BJ (cell line): ENCODE measurements at regions not wholly inside any gene's neighbourhood (a gene's known extent, or its start where the extent isn't known, plus 50 kb on each side); places are given as distances from the start of the nearest gene placed in this dataset.
A peak's percentile ranks its signal among the peaks of the same experiment; 100 is the strongest.

Experiments
- CTCF ChIA-PET: fragments of 350-600 bp; formaldehyde crosslinking; extraction: SDS; loops from one replicate; lab custom pipeline; 2021; ENCODE audit warnings: antibody characterized with exemption, inconsistent platforms; lab: Yijun Ruan, JAX
- POLR2A ChIA-PET: fragments of 300-600 bp; sonication (Branson Sonifier 250); formaldehyde crosslinking; extraction: SDS; loops from one replicate; lab custom pipeline; 2021; ENCODE audit warnings: antibody characterized with exemption; lab: Charles Lee
- DNase-seq: peaks from one replicate; pipeline ENCODE4 v3.0.0-alpha.2; 2011; ENCODE audit warnings: low read depth
- H3K27me3 ChIP-seq: 2 replicates; pipeline ENCODE4 v1.6.0; 2011; ENCODE audit warnings: low read length; ENCODE audit not compliant: control insufficient read depth, insufficient read depth
- H3K36me3 ChIP-seq: 2 replicates; pipeline ENCODE4 v1.5.1; 2011; ENCODE audit warnings: low read length; ENCODE audit not compliant: control insufficient read depth, insufficient read depth
- H3K4me3 ChIP-seq: 2 replicates; pipeline ENCODE4 v1.5.1; 2011; ENCODE audit warnings: low read depth, mild to moderate bottlenecking, control low read depth, low read length
- CTCF ChIP-seq: IDR thresholded peaks from 2 replicates; pipeline ENCODE4 v1.5.1; 2011; ENCODE audit warnings: low read depth, mild to moderate bottlenecking, control low read depth, inconsistent platforms, low read length, moderate library complexity; ENCODE audit not compliant: insufficient read depth

- POLR2A ChIA-PET, result no interaction called here
- no peak for TF ChIP-seq CTCF
These were observed 769.9 kb downstream of the HDGFL1 start for GRCh38 chr6:23339268-23339667.

GRCh38 chr6:23340271-23340670, 770.9 kb downstream of the HDGFL1 start:
- no peak for DNase-seq
- Histone ChIP-seq H3K27me3 (no peaks in the 10 kb centered on the region), H3K36me3 (no peaks in the 10 kb centered on the region), H3K4me3 (no peak overlapping the region)
- POLR2A ChIA-PET, result no interaction called here
- CTCF ChIA-PET, result no interaction called here
- TF ChIP-seq CTCF, result no peak

More at GRCh38 chr6:23339268-23339667, 769.9 kb downstream of the HDGFL1 start:
- no peak overlapping the region for H3K4me3 ChIP-seq
- no peak for DNase-seq
- CTCF ChIA-PET, result no interaction called here
- no peaks in the 10 kb centered on the region for H3K36me3 ChIP-seq
- no peaks in the 10 kb centered on the region for H3K27me3 ChIP-seq

GRCh38 chr6:23343610-23344306, 774.4 kb downstream of the HDGFL1 start:
- H3K4me3 ChIP-seq, result no peak overlapping the region
- CTCF ChIA-PET, result interaction anchor here (0.6 kb wide), 1 partner anchor 1477 kb away, joined by 3 read pairs; no protein-coding TSS in a partner anchor
- DNase-seq, result no peak
- no peaks in the 10 kb centered on the region for H3K27me3 ChIP-seq
- POLR2A ChIA-PET, result no interaction called here
- no peaks in the 10 kb centered on the region for H3K36me3 ChIP-seq
- TF ChIP-seq CTCF, result no peak

- no peaks in the 10 kb centered on the region for H3K36me3 ChIP-seq
- CTCF ChIA-PET, result no interaction called here
- TF ChIP-seq CTCF, result no peak
These were observed 777.8 kb upstream of the NRSN1 start for GRCh38 chr6:23348185-23348584.

GRCh38 chr6:23349521-23350147, 776.4 kb upstream of the NRSN1 start:
- peak; percentile 66 for DNase-seq
- ChIA-PET POLR2A (no interaction called here), CTCF (no interaction called here)
- H3K4me3 ChIP-seq, result no peak overlapping the region
- TF ChIP-seq CTCF, result no peak
- H3K27me3 ChIP-seq, result no peaks in the 10 kb centered on the region
- H3K36me3 ChIP-seq, result no peaks in the 10 kb centered on the region

More at GRCh38 chr6:23348185-23348584, 777.8 kb upstream of the NRSN1 start:
- DNase-seq, result no peak
- no peaks in the 10 kb centered on the region for H3K27me3 ChIP-seq
- POLR2A ChIA-PET, result no interaction called here
- no peak overlapping the region for H3K4me3 ChIP-seq
